Stomach smooth muscle (tissue), 2 donors: ENCODE measurements at regions not wholly inside any gene's neighbourhood (a gene's known extent, or its start where the extent isn't known, plus 50 kb on each side); places are given as distances from the start of the nearest gene placed in this dataset.

Source experiments
- H3K27ac ChIP-seq: one replicate; pipeline ENCODE4 v1.7.0; 2013; ENCODE audit warnings: mild to moderate bottlenecking, low read length, inconsistent platforms
- H3K27me3 ChIP-seq, 2 donors: one replicate each; pipeline ENCODE4 v1.7.0; 2013; ENCODE audit warnings: low read length in 2 of 2; ENCODE audit not compliant: insufficient read depth in 2 of 2, control insufficient read depth in 1 of 2
- H3K36me3 ChIP-seq, 2 donors: one replicate each; pipeline ENCODE4 v1.7.0; 2013; ENCODE audit warnings: low read length in 2 of 2; ENCODE audit not compliant: control insufficient read depth in 2 of 2, insufficient read depth in 2 of 2
- H3K4me1 ChIP-seq: one replicate; pipeline ENCODE4 v1.7.0; 2013; ENCODE audit warnings: low read length; ENCODE audit not compliant: control insufficient read depth, insufficient read depth
- H3K4me3 ChIP-seq, 2 donors: one replicate each; pipeline ENCODE4 v1.7.0; 2013; ENCODE audit warnings: low read length in 2 of 2
- H3K9ac ChIP-seq, 2 donors: one replicate each; pipeline ENCODE4 v1.7.0; 2013; ENCODE audit warnings: low read length in 2 of 2, mild to moderate bottlenecking in 1 of 2
- H3K9me3 ChIP-seq, 2 donors: one replicate each; pipeline ENCODE4 v1.7.0; 2013; ENCODE audit warnings: low read length in 2 of 2; ENCODE audit not compliant: control insufficient read depth in 2 of 2
- donor health status: healthy.
- donor health status: Pancreatic carcinoma.

DNA sequence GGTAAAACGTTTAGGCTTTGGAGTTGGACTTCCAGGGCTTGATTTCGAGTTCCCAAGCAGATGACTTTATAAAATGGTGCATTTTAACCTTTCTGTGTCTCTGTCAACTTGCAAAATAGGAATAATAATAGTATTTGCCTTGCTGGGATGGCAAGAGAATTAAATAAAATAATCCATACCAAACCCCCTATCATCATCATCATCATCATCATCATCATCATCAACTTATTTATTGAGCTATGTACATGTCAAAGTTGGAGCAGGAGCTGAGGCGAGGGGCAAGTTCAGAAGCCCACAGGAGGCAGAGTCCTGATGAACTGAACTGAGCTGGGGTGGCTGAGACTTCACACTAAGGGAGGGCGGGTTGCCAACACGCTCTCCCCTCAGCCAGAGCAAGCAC, 51.7 kb upstream of the KCNMA1 start:
- Histone ChIP-seq H3K9ac (no peak overlapping the region), H3K4me3 (no peak overlapping the region), H3K27me3 (peaks cover 0 to 8% of the 10 kb centered on the region in 2 donors), H3K27ac (no peak overlapping the region), H3K9me3 (no peaks in the 10 kb centered on the region), H3K4me1 (no peaks in the 10 kb centered on the region), H3K36me3 (no peaks in the 10 kb centered on the region)

DNA sequence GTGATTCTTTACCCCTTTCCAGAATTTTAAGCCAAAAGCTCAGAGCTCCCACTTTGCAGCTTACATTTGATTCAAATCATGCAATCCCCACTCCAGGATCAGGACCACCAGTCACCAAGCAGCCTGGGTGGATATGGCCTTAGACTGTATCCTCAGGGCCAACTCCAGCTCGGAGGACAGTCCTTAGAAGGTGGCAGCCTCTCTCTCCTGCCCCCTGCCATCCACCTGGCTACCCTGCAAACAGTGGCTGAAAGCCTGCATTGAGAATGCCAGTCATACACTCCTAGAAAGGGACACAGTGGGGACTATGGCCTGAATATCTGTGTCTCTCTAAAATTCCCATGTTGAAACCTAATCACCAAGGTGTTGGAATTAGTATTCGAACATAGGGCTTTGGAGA, 50.0 kb upstream of the KCNMA1 start:
- Histone ChIP-seq H3K4me3 (no peak overlapping the region), H3K27ac (no peak overlapping the region), H3K9ac (no peak overlapping the region), H3K27me3 (peaks cover under 1 to 6% of the 10 kb centered on the region in 2 donors), H3K36me3 (no peaks in the 10 kb centered on the region), H3K9me3 (no peaks in the 10 kb centered on the region), H3K4me1 (no peaks in the 10 kb centered on the region)
